GM12878 (cell line): ENCODE measurements at regions not wholly inside any gene's neighbourhood (a gene's known extent, or its start where the extent isn't known, plus 50 kb on each side); places are given as distances from the start of the nearest gene placed in this dataset.

Source experiments
- ATAC-seq: fragments of 200-7000 bp; cut with Tn5 transposase; 3 replicates; pipeline ENCODE4 v1.9.1; 2020; ENCODE audit warnings: mild to moderate bottlenecking, moderate library complexity
- BruUV-seq: library from RNA; stranded (reverse); fragments of 400-500 nt; replicated peaks from 2 replicates; lab custom pipeline; 2021; lab: Mats Ljungman, UMichigan
- CTCF ChIA-PET: fragments of 300-600 bp; sonication (Branson Sonifier 250); formaldehyde crosslinking; extraction: SDS; loops from one replicate; lab custom pipeline; 2021; ENCODE audit warnings: inconsistent platforms; lab: Yijun Ruan, JAX
- POLR2A ChIA-PET: fragments of 350-600 bp; formaldehyde crosslinking; extraction: SDS; loops from one replicate; lab custom pipeline; 2021; ENCODE audit warnings: inconsistent platforms; lab: Charles Lee
- RAD21 ChIA-PET: fragments of 300-600 bp; sonication (Branson Sonifier 250); formaldehyde crosslinking; loops from one replicate; lab custom pipeline; 2023; ENCODE audit warnings: antibody characterized with exemption; ENCODE audit not compliant: unreplicated experiment; lab: Charles Lee
- SMC1A ChIA-PET: fragments of 300-600 bp; sonication (Branson Sonifier 250); formaldehyde crosslinking; loops from one replicate; lab custom pipeline; 2023; ENCODE audit not compliant: unreplicated experiment, uncharacterized antibody; lab: Charles Lee
- DNase-seq: peaks from one replicate; pipeline ENCODE4 v3.0.0-alpha.2; 2011; ENCODE audit warnings: low read depth, low spot score
- FAIRE-seq: peaks from 3 replicates; lab custom pipeline; 2011; peaks lifted over from hg19 to GRCh38; lab: Jason Lieb, UNC
- H2AFZ ChIP-seq: 2 replicates; pipeline ENCODE4 v1.6.0; 2011; ENCODE audit warnings: low read depth, low read length, control low read depth; ENCODE audit not compliant: control insufficient read depth
- H3K27ac ChIP-seq: 2 replicates; pipeline ENCODE4 v1.5.1; 2011; ENCODE audit warnings: control low read depth; ENCODE audit not compliant: control insufficient read depth, insufficient read depth
- H3K27me3 ChIP-seq, 2 experiments: replicated peaks in 1 of 2; 2 replicates each; pipeline versions ENCODE4 v1.6.0 to v1.6.1; 2011; ENCODE audit warnings: low read length in 1 of 2; ENCODE audit not compliant: control insufficient read depth in 2 of 2, insufficient read depth in 2 of 2
- H3K36me3 ChIP-seq, 2 experiments: 2 replicates each; pipeline ENCODE4 v1.5.1; 2011; ENCODE audit warnings: low read length in 1 of 2; ENCODE audit not compliant: control insufficient read depth in 2 of 2, insufficient read depth in 2 of 2
- H3K4me1 ChIP-seq: 2 replicates; pipeline ENCODE4 v1.6.1; 2011; ENCODE audit warnings: mild to moderate bottlenecking, low read length, moderate library complexity, mixed read lengths; ENCODE audit not compliant: control insufficient read depth, insufficient read depth
- H3K4me2 ChIP-seq: 2 replicates; pipeline ENCODE4 v1.6.0; 2011; ENCODE audit warnings: control low read depth; ENCODE audit not compliant: control insufficient read depth, insufficient read depth
- H3K4me3 ChIP-seq: fragments of 200-600 bp; sonication (generic); 2 replicates; pipeline ENCODE4 v1.5.1; 2016
- H3K79me2 ChIP-seq: 2 replicates; pipeline ENCODE4 v1.6.0; 2011; ENCODE audit warnings: low read length; ENCODE audit not compliant: control insufficient read depth, insufficient read depth
- H3K9ac ChIP-seq: 2 replicates; pipeline ENCODE4 v1.8.0; 2011; ENCODE audit warnings: low read length, control low read depth, mixed read lengths; ENCODE audit not compliant: control insufficient read depth, insufficient read depth
- H3K9me3 ChIP-seq: replicated peaks from 3 replicates; pipeline ENCODE4 v1.5.1; 2011; ENCODE audit warnings: mild to moderate bottlenecking, low read length; ENCODE audit not compliant: control insufficient read depth, insufficient read depth
- H4K20me1 ChIP-seq: 2 replicates; pipeline ENCODE4 v1.6.0; 2011; ENCODE audit not compliant: control insufficient read depth, insufficient read depth
- ATF3 ChIP-seq: IDR thresholded peaks from 2 replicates; pipeline ENCODE4 v1.6.1; 2011; ENCODE audit warnings: low read depth, mild to moderate bottlenecking, low read length, moderate library complexity, borderline replicate concordance; ENCODE audit errors: extremely low read depth
- BHLHE40 ChIP-seq, 2 experiments: fragments of 450-650 bp in 1 of 2; IDR thresholded peaks; 2 replicates each; pipeline ENCODE4 v1.6.1; 2011 to 2017; ENCODE audit warnings: low read depth in 2 of 2, borderline replicate concordance in 1 of 2, improper control_type of control experiment in 1 of 2, low read length in 1 of 2, mild to moderate bottlenecking in 1 of 2
- E2F4 ChIP-seq: IDR thresholded peaks from 2 replicates; pipeline ENCODE4 v1.6.1; 2012; ENCODE audit warnings: low read depth, low read length, improper control_type of control experiment
- E2F8 ChIP-seq: fragments of 450-650 bp; IDR thresholded peaks from 2 replicates; pipeline ENCODE4 v1.6.1; 2018; ENCODE audit warnings: mild to moderate bottlenecking, low read depth, moderate library complexity; ENCODE audit not compliant: partially characterized antibody
- EZH2 ChIP-seq: IDR thresholded peaks from 2 replicates; pipeline ENCODE4 v1.6.1; 2012; ENCODE audit warnings: low read depth, mild to moderate bottlenecking, control low read depth, inconsistent platforms, low read length, borderline replicate concordance; ENCODE audit not compliant: control insufficient read depth
- HCFC1 ChIP-seq: fragments of 150-350 bp; IDR thresholded peaks from 2 replicates; pipeline ENCODE4 v1.6.1; 2014; ENCODE audit warnings: low read length
- IRF4 ChIP-seq: IDR thresholded peaks from 2 replicates; pipeline ENCODE4 v1.6.1; 2011; ENCODE audit warnings: low read depth, low read length
- NKRF ChIP-seq: fragments of 450-650 bp; conservative IDR thresholded peaks from 2 replicates; pipeline ENCODE4 v1.6.1; 2017; ENCODE audit warnings: mild to moderate bottlenecking, moderate library complexity
- RBBP5 ChIP-seq: fragments of 200-600 bp; sonication (generic); conservative IDR thresholded peaks from 2 replicates; pipeline ENCODE4 v1.6.1; 2016
- RELA ChIP-seq: fragments of 450-650 bp; IDR thresholded peaks from 2 replicates; pipeline ENCODE4 v1.8.0; 2014; ENCODE audit warnings: borderline replicate concordance; ENCODE audit not compliant: partially characterized antibody
- SMAD1 ChIP-seq: fragments of 450-650 bp; IDR thresholded peaks from 2 replicates; pipeline ENCODE4 v1.6.1; 2018; ENCODE audit warnings: mild to moderate bottlenecking, low read depth; ENCODE audit not compliant: partially characterized antibody
- ZNF217 ChIP-seq: fragments of 450-650 bp; IDR thresholded peaks from 2 replicates; pipeline ENCODE4 v1.6.1; 2017; ENCODE audit warnings: antibody characterized with exemption, mild to moderate bottlenecking
- ZNF274 ChIP-seq: IDR thresholded peaks from one replicate; pipeline ENCODE4 v1.8.0; 2011; ENCODE audit not compliant: insufficient read length, insufficient read depth
- WGBS: methylation state at CpG from one replicate; pipeline ENCODE4 v1.1.6; 2016; ENCODE audit warnings: low lambda C conversion rate; ENCODE audit not compliant: insufficient replicate concordance, insufficient coverage; ENCODE audit errors: missing lambda C conversion rate; 5-methylcytosine and 5-hydroxymethylcytosine counted together
- in situ Hi-C: fragments of 300-500 bp; cut with MboI; formaldehyde crosslinking; loops from 9 replicates; pipeline ENCODE4 v1.14.3; 2018; ENCODE audit warnings: mixed read lengths
- intact Hi-C: fragments of 100-400 bp; cut with micrococcal nuclease; formaldehyde crosslinking; loops from one replicate; pipeline ENCODE4 v1.14.2; 2022; ENCODE audit not compliant: unreplicated experiment

GRCh38 chr21:35607406-35607805, 452.9 kb downstream of the SETD4 start:
- RAD21 ChIA-PET, result no interaction called here
- no peaks in the 10 kb centered on the region for H4K20me1 ChIP-seq
- intact Hi-C loops, result no loop called here

GRCh38 chr21:35606578-35606977, 453.7 kb downstream of the SETD4 start:
- Histone ChIP-seq H3K36me3 (no peaks in the 10 kb centered on the region), H3K4me1 (no peaks in the 10 kb centered on the region), H3K9ac (no peak overlapping the region), H3K27me3 (no peaks in the 10 kb centered on the region; a peak in 1 of 4 replicates), H2AFZ (no peak overlapping the region), H3K27ac (no peak overlapping the region), H3K4me2 (no peak overlapping the region), H4K20me1 (no peaks in the 10 kb centered on the region), H3K79me2 (no peaks in the 10 kb centered on the region), H3K4me3 (no peak overlapping the region), H3K9me3 (no peaks in the 10 kb centered on the region)
- POLR2A ChIA-PET, result no interaction called here
- no peak for DNase-seq
- intact Hi-C loops, result no loop called here
- 9% methylated on average over 2 of the region's 2 CpGs for WGBS
- in situ Hi-C loops, result no loop called here
- BruUV-seq, result no TSS peak
- CTCF ChIA-PET, result no interaction called here
- no peak for ATAC-seq
- FAIRE-seq, result no peak
- SMC1A ChIA-PET, result no interaction called here
- RAD21 ChIA-PET, result no interaction called here
- TF ChIP-seq BHLHE40 (IDR thresholded peaks at IDR 0.05; ENCODE audit: borderline replicate concordance in 1 of 2, low read depth in 2 of 2, low read length in 1 of 2) (no peak), ZNF217 (no peak), EZH2 (no peak), RBBP5 (no peak), ATF3 (no peak), E2F4 (no peak), SMAD1 (no peak), HCFC1 (no peak), IRF4 (no peak), E2F8 (no peak), NKRF (no peak)

More at GRCh38 chr21:35607406-35607805, 452.9 kb downstream of the SETD4 start:
- FAIRE-seq, result no peak
- Histone ChIP-seq H3K36me3 (no peaks in the 10 kb centered on the region), H3K79me2 (no peaks in the 10 kb centered on the region), H3K4me2 (no peak overlapping the region), H3K4me3 (no peak overlapping the region), H3K9ac (no peak overlapping the region), H3K27ac (no peak overlapping the region), H3K27me3 (no peaks in the 10 kb centered on the region; a peak in 1 of 4 replicates), H3K4me1 (no peaks in the 10 kb centered on the region), H2AFZ (no peak overlapping the region), H3K9me3 (no peaks in the 10 kb centered on the region)
- CTCF ChIA-PET, result no interaction called here
- in situ Hi-C loops, result no loop called here
- TF ChIP-seq RELA (no peak), ZNF274 (no peak)
- BruUV-seq, result no TSS peak
- no peak for DNase-seq
- POLR2A ChIA-PET, result no interaction called here
- SMC1A ChIA-PET, result no interaction called here
- WGBS, result 11% methylated on average over 5 of the region's 5 CpGs
- ATAC-seq, result no peak
